Fibroblast of villous mesenchyme (primary cell): ENCODE measurements at regions not wholly inside any gene's neighbourhood (a gene's known extent, or its start where the extent isn't known, plus 50 kb on each side); places are given as distances from the start of the nearest gene placed in this dataset.
A peak's percentile ranks its signal among the peaks of the same experiment; 100 is the strongest.

Experiments used
- DNase-seq: peaks from one replicate; pipeline ENCODE4 v3.0.0-alpha.2; 2010; ENCODE audit warnings: low read depth
- H3K4me3 ChIP-seq: 2 replicates; pipeline ENCODE4 v1.5.1; 2011; ENCODE audit warnings: low read depth, mild to moderate bottlenecking, low read length
- CTCF ChIP-seq: IDR thresholded peaks from 2 replicates; pipeline ENCODE4 v1.5.1; 2012; ENCODE audit warnings: low read depth, mild to moderate bottlenecking, low read length; ENCODE audit not compliant: insufficient read depth

GRCh38 chr3:43175541-43175940 is 69.7 kb upstream of the POMGNT2 start:
- DNase-seq, result no peak
- TF ChIP-seq CTCF, result no peak
- no peak overlapping the region for H3K4me3 ChIP-seq

- no peak for DNase-seq
- no peak for TF ChIP-seq CTCF
- no peak overlapping the region for H3K4me3 ChIP-seq
These were observed 68.1 kb upstream of the POMGNT2 start for GRCh38 chr3:43173949-43174348.

GRCh38 chr3:43171748-43172147 is 65.9 kb upstream of the POMGNT2 start:
- H3K4me3 ChIP-seq, result no peak overlapping the region
- no peak for TF ChIP-seq CTCF
- peak; percentile 68 for DNase-seq

- no peak for DNase-seq
- TF ChIP-seq CTCF, result no peak
- no peak overlapping the region for H3K4me3 ChIP-seq
These were observed 64.7 kb upstream of the POMGNT2 start for GRCh38 chr3:43170553-43170952.

GRCh38 chr3:43169987-43170386 is 64.1 kb upstream of the POMGNT2 start:
- TF ChIP-seq CTCF, result no peak
- H3K4me3 ChIP-seq, result no peak overlapping the region
- DNase-seq, result no peak

GRCh38 chr3:43166406-43166805 is 60.5 kb upstream of the POMGNT2 start:
- H3K4me3 ChIP-seq, result no peak overlapping the region
- no peak for DNase-seq
- no peak for TF ChIP-seq CTCF

- no peak overlapping the region for H3K4me3 ChIP-seq
- no peak for TF ChIP-seq CTCF
- DNase-seq, result no peak
These were observed 59.9 kb upstream of the POMGNT2 start for GRCh38 chr3:43165786-43166185.
